ENCODE measurements at regions not wholly inside any gene's neighbourhood (a gene's known extent, or its start where the extent isn't known, plus 50 kb on each side); places are given as distances from the start of the nearest gene placed in this dataset.

DNA sequence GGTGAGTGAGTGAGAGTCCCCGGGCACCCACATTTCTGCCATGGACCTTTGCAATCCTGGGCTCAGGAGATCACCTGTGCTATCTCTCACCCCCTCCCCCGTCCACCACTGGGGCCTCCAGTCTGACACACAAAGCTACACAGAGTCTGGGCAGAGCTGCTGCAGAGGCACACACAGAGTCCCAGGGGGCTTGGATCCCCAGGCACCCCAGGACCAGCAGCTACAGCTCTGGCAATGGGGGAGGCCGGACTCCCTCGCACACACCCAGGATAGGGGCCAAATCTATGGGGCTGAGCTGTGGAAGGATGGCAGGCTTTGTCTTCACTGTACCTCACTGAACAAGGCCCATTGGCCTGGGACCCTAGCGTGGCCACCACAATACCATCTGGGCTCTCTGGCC is 328.8 kb downstream of the MAN2A1 start:
- TF ChIP-seq POLR2A (IDR thresholded peaks at IDR 0.05) (no peak), POLR2AphosphoS5 (IDR thresholded peaks at IDR 0.05; ENCODE audit: insufficient read depth in 1 of 2, low read depth in 1 of 2) (no peak)
- TF ChIP-seq, protein P1, sequence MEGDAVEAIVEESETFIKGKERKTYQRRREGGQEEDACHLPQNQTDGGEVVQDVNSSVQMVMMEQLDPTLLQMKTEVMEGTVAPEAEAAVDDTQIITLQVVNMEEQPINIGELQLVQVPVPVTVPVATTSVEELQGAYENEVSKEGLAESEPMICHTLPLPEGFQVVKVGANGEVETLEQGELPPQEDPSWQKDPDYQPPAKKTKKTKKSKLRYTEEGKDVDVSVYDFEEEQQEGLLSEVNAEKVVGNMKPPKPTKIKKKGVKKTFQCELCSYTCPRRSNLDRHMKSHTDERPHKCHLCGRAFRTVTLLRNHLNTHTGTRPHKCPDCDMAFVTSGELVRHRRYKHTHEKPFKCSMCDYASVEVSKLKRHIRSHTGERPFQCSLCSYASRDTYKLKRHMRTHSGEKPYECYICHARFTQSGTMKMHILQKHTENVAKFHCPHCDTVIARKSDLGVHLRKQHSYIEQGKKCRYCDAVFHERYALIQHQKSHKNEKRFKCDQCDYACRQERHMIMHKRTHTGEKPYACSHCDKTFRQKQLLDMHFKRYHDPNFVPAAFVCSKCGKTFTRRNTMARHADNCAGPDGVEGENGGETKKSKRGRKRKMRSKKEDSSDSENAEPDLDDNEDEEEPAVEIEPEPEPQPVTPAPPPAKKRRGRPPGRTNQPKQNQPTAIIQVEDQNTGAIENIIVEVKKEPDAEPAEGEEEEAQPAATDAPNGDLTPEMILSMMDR (IDR thresholded peaks at IDR 0.05) = no peak
- no peak for DNase-seq (ENCODE audit: extremely low spot score in 2 of 2)
- Histone ChIP-seq H3K27me3 (no peaks in the 10 kb centered on the region), H3K4me1 (no peaks in the 10 kb centered on the region), H3K4me3 (no peak overlapping the region), H3K9me3 (no peaks in the 10 kb centered on the region), H3K27ac (no peak overlapping the region), H3K36me3 (no peaks in the 10 kb centered on the region)
- intact Hi-C loops (cut with DNase I) = no loop called here

DNA sequence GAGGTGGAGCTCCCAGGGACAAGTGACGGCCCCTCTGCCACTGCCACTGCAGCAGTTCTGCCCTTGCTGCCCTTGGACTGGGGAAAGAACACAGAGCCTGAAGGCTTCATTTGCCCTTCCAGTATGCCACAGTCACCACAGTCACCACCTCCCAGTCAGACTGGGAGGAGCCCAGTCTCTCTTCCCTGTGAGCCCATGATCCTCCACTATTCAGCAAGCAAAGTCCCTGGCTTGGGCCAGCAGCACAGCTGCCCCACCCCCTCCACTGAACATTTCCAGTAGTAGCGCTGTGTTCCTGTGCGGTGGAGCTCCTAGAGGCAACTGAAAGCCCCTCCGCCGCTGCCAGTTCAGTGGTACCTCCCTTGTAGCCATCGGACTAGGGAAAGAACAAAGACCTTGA is 329.4 kb downstream of the MAN2A1 start:
- Histone ChIP-seq H3K27ac (no peak overlapping the region), H3K9me3 (no peaks in the 10 kb centered on the region), H3K4me1 (no peaks in the 10 kb centered on the region), H3K27me3 (no peaks in the 10 kb centered on the region), H3K4me3 (no peak overlapping the region), H3K36me3 (no peaks in the 10 kb centered on the region)
- intact Hi-C loops (cut with DNase I) = no loop called here
- TF ChIP-seq POLR2AphosphoS5 (IDR thresholded peaks at IDR 0.05; ENCODE audit: insufficient read depth in 1 of 2, low read depth in 1 of 2) (no peak), POLR2A (IDR thresholded peaks at IDR 0.05) (no peak)
- TF ChIP-seq, protein P1 (IDR thresholded peaks at IDR 0.05) = no peak
- DNase-seq (ENCODE audit: extremely low spot score in 2 of 2) = no peak

DNA sequence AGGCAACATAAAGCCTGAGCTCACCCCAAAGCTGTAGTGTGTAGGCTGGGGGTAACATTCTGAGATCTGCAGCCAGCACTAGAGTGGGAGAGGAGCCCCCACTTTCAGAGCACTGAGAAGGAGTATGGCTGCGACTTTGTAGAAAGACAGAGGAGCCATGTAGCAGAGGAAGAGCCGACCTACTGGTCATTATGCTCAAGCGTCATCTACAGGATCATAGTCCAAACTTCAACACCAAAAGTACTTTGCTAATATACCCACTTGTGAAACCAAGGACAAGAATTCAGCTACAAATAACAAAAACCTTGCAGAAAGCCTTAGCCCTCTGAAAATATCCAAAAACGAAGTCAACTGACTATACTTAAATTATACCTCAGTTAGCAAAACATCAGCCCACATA is 330.1 kb downstream of the MAN2A1 start:
- TF ChIP-seq, protein P1 (IDR thresholded peaks at IDR 0.05) = no peak
- TF ChIP-seq POLR2A (IDR thresholded peaks at IDR 0.05) = no peak
- no peak for TF ChIP-seq POLR2AphosphoS5 (IDR thresholded peaks at IDR 0.05; ENCODE audit: insufficient read depth in 1 of 2, low read depth in 1 of 2)
- Histone ChIP-seq H3K27me3 (no peaks in the 10 kb centered on the region), H3K4me1 (no peaks in the 10 kb centered on the region), H3K36me3 (no peaks in the 10 kb centered on the region), H3K9me3 (no peaks in the 10 kb centered on the region), H3K4me3 (no peak overlapping the region), H3K27ac (no peak overlapping the region)
- intact Hi-C loops (cut with DNase I) = no loop called here
- no peak for DNase-seq (ENCODE audit: extremely low spot score in 2 of 2)

- no peaks in the 10 kb centered on the region for H3K9me3 ChIP-seq
- no peak overlapping the region for H3K4me3 ChIP-seq
- H3K36me3 ChIP-seq = no peaks in the 10 kb centered on the region
- TF ChIP-seq POLR2AphosphoS5 (IDR thresholded peaks at IDR 0.05; ENCODE audit: insufficient read depth in 1 of 2, low read depth in 1 of 2) (no peak), POLR2A (IDR thresholded peaks at IDR 0.05) (no peak)
- TF ChIP-seq, protein P1 (IDR thresholded peaks at IDR 0.05) = no peak
- intact Hi-C loops (cut with DNase I) = no loop called here
- no peak overlapping the region for H3K27ac ChIP-seq
- H3K27me3 ChIP-seq = no peaks in the 10 kb centered on the region
- no peaks in the 10 kb centered on the region for H3K4me1 ChIP-seq
- DNase-seq (ENCODE audit: extremely low spot score in 2 of 2) = no peak
Measured at GRCh38 chr5:110021251-110021650, 331.5 kb downstream of the MAN2A1 start.

- no peak for DNase-seq (ENCODE audit: extremely low spot score in 2 of 2)
- H3K27me3 ChIP-seq = no peaks in the 10 kb centered on the region
- H3K36me3 ChIP-seq = no peaks in the 10 kb centered on the region
- intact Hi-C loops (cut with DNase I) = no loop called here
- TF ChIP-seq POLR2AphosphoS5 (IDR thresholded peaks at IDR 0.05; ENCODE audit: insufficient read depth in 1 of 2, low read depth in 1 of 2) = no peak
- TF ChIP-seq, protein P1 (IDR thresholded peaks at IDR 0.05) = no peak
- no peak for TF ChIP-seq POLR2A (IDR thresholded peaks at IDR 0.05)
- H3K27ac ChIP-seq = no peak overlapping the region
- H3K4me3 ChIP-seq = no peak overlapping the region
- no peaks in the 10 kb centered on the region for H3K4me1 ChIP-seq
- no peaks in the 10 kb centered on the region for H3K9me3 ChIP-seq
Measured at GRCh38 chr5:110025160-110025559, 335.4 kb downstream of the MAN2A1 start.
